AG08395 (cell line): ENCODE measurements at regions not wholly inside any gene's neighbourhood (a gene's known extent, or its start where the extent isn't known, plus 50 kb on each side); places are given as distances from the start of the nearest gene placed in this dataset.

Experiments
- DNase-seq: peaks from one replicate; pipeline ENCODE4 v3.0.0; 2012; ENCODE audit warnings: mixed read lengths, low spot score

GRCh38 chr6:42512579-42512978 is 51.2 kb upstream of the UBR2 start:
- no peak for DNase-seq

- DNase-seq = peak; percentile 20
Observed at GRCh38 chr6:42511803-42512422, 51.9 kb upstream of the UBR2 start.

GRCh38 chr6:42510795-42511194 is 53.0 kb upstream of the UBR2 start:
- DNase-seq = no peak

GRCh38 chr6:42509765-42510164 is 54.1 kb upstream of the UBR2 start:
- DNase-seq = no peak

GRCh38 chr6:42509256-42509655 is 54.6 kb upstream of the UBR2 start:
- DNase-seq = peak; percentile 22

GRCh38 chr6:42507901-42508300 is 55.9 kb upstream of the UBR2 start:
- DNase-seq = peak; percentile 61

- DNase-seq = no peak
Observed at GRCh38 chr6:42507195-42507594, 55.5 kb upstream of the TRERF1 start.

- DNase-seq = no peak
Observed at GRCh38 chr6:42506070-42506469, 54.3 kb upstream of the TRERF1 start.

- DNase-seq = peak; percentile 50
Observed at GRCh38 chr6:42505385-42505718, 53.6 kb upstream of the TRERF1 start.

GRCh38 chr6:42503894-42504293 is 52.2 kb upstream of the TRERF1 start:
- no peak for DNase-seq

GRCh38 chr6:42502990-42503389 is 51.3 kb upstream of the TRERF1 start:
- no peak for DNase-seq

GRCh38 chr6:42502127-42502526 is 50.4 kb upstream of the TRERF1 start:
- DNase-seq = no peak
